HCT116 (cell line): ENCODE measurements at regions not wholly inside any gene's neighbourhood (a gene's known extent, or its start where the extent isn't known, plus 50 kb on each side); places are given as distances from the start of the nearest gene placed in this dataset.

Source experiments
- ATAC-seq: fragments of 200-7000 bp; cut with Tn5 transposase; 2 replicates; pipeline ENCODE4 v1.9.1; 2020; ENCODE audit warnings: mild to moderate bottlenecking, moderate library complexity
- BruUV-seq: library from RNA; stranded (reverse); fragments of 400-500 nt; replicated peaks from 2 replicates; lab custom pipeline; 2021; lab: Mats Ljungman, UMichigan
- CTCF ChIA-PET: fragments of 300-600 bp; sonication (Branson Sonifier 250); formaldehyde crosslinking; loops from one replicate; lab custom pipeline; 2021; ENCODE audit warnings: antibody characterized with exemption; lab: Charles Lee
- POLR2A ChIA-PET: fragments of 300-600, 350-600 bp; sonication (Branson Sonifier 250); formaldehyde crosslinking; loops from one replicate; lab custom pipeline; 2021; ENCODE audit warnings: antibody characterized with exemption; lab: Charles Lee
- RAD21 ChIA-PET, 2 experiments: fragments of 300-600 bp; sonication (Branson Sonifier 250); formaldehyde crosslinking; loops; one replicate each; lab custom pipeline; 2023; ENCODE audit warnings: low total read pairs in 2 of 2; ENCODE audit not compliant: uncharacterized antibody in 2 of 2, unreplicated experiment in 2 of 2, low non-redundant PET in 1 of 2; lab: Charles Lee
- DNase-seq: peaks from one replicate; pipeline ENCODE4 v3.0.0-alpha.2; 2010; ENCODE audit warnings: low read depth, low spot score
- H2AFZ ChIP-seq: fragments of 200-600 bp; shearing (Covaris generic), sonication (generic); 2 replicates; pipeline ENCODE4 v1.6.1; 2017; ENCODE audit warnings: low read depth, mixed run types, mixed read lengths, antibody characterized with exemption, low read length; ENCODE audit not compliant: poor library complexity, severe bottlenecking
- H3K27ac ChIP-seq: 2 replicates; pipeline ENCODE4 v1.5.1; 2012; ENCODE audit warnings: low read depth, low read length
- H3K27me3 ChIP-seq: fragments of 200-600 bp; sonication (generic); 2 replicates; pipeline ENCODE4 v1.6.1; 2016; ENCODE audit warnings: mixed run types, low read length, mixed read lengths; ENCODE audit not compliant: insufficient read depth
- H3K36me3 ChIP-seq, 2 experiments: fragments of 200-500 bp in 1 of 2; fragments of 200-600 bp in 1 of 2; sonication (Bioruptor generic) in 1 of 2; sonication (generic) in 1 of 2; 2 replicates each; pipeline versions ENCODE4 v1.5.1 to v1.6.1; 2014 to 2016; ENCODE audit warnings: low read length in 2 of 2, inconsistent platforms in 1 of 2, mixed read lengths in 1 of 2, mixed run types in 1 of 2; ENCODE audit not compliant: insufficient read depth in 2 of 2, control insufficient read depth in 1 of 2
- H3K4me1 ChIP-seq, 2 experiments: fragments of 200-600 bp in 1 of 2; sonication (generic) in 1 of 2; 2 replicates each; pipeline versions ENCODE4 v1.5.1 to v1.6.1; 2012 to 2017; ENCODE audit warnings: low read length in 2 of 2, inconsistent platforms in 1 of 2, mild to moderate bottlenecking in 1 of 2, mixed read lengths in 1 of 2, mixed run types in 1 of 2, moderate library complexity in 1 of 2; ENCODE audit not compliant: insufficient read depth in 2 of 2, control insufficient read depth in 1 of 2
- H3K4me2 ChIP-seq: fragments of 200-600 bp; sonication (generic); 2 replicates; pipeline ENCODE4 v1.6.1; 2017; ENCODE audit warnings: mixed run types, low read length, mixed read lengths
- H3K4me3 ChIP-seq, 2 experiments: fragments of 200-600 bp in 1 of 2; sonication (generic) in 1 of 2; replicated peaks in 1 of 2; 2 replicates each; pipeline ENCODE4 v1.5.1; 2011 to 2016; ENCODE audit warnings: low read length in 2 of 2, control low read depth in 1 of 2, low read depth in 1 of 2, mild to moderate bottlenecking in 1 of 2, mixed read lengths in 1 of 2, mixed run types in 1 of 2
- H3K79me2 ChIP-seq: fragments of 200-600 bp; sonication (generic); 2 replicates; pipeline ENCODE4 v1.6.1; 2017; ENCODE audit warnings: mild to moderate bottlenecking, mixed run types, low read length, moderate library complexity, mixed read lengths; ENCODE audit not compliant: insufficient read depth
- H3K9ac ChIP-seq: fragments of 200-600 bp; sonication (generic); 2 replicates; pipeline ENCODE4 v1.6.1; 2016; ENCODE audit warnings: low read length, mixed read lengths
- H3K9me2 ChIP-seq: fragments of 200-600 bp; sonication (generic), shearing (Covaris generic); 2 replicates; pipeline ENCODE4 v1.6.1; 2017; ENCODE audit warnings: mixed run types, mild to moderate bottlenecking, moderate library complexity; ENCODE audit not compliant: insufficient read depth
- H3K9me3 ChIP-seq, 2 experiments: fragments of 200-500 bp in 1 of 2; fragments of 200-600 bp in 1 of 2; sonication (Bioruptor generic) in 1 of 2; sonication (generic) in 1 of 2; 2 replicates each; pipeline ENCODE4 v1.6.1; 2014 to 2017; ENCODE audit warnings: low read length in 2 of 2, mixed read lengths in 2 of 2, inconsistent platforms in 1 of 2, low read depth in 1 of 2, mild to moderate bottlenecking in 1 of 2, mixed run types in 1 of 2, moderate library complexity in 1 of 2; ENCODE audit not compliant: control insufficient read depth in 1 of 2, insufficient read depth in 1 of 2
- H4K20me1 ChIP-seq: fragments of 200-600 bp; sonication (generic), shearing (Covaris generic); 2 replicates; pipeline ENCODE4 v1.6.1; 2017; ENCODE audit warnings: mixed run types, mild to moderate bottlenecking, moderate library complexity; ENCODE audit not compliant: insufficient read depth
- ATF3 ChIP-seq: IDR thresholded peaks from 2 replicates; pipeline ENCODE4 v1.6.1; 2012
- CBX3 ChIP-seq: IDR thresholded peaks from 2 replicates; pipeline ENCODE4 v1.6.1; 2012; ENCODE audit warnings: low read depth
- CEBPB ChIP-seq: IDR thresholded peaks from 2 replicates; pipeline ENCODE4 v1.6.1; 2012; ENCODE audit warnings: low read depth
- CTCF ChIP-seq, 3 experiments: fragments of 200-600 bp in 1 of 3; sonication (generic) in 1 of 3; IDR thresholded peaks in 2 of 3; conservative IDR thresholded peaks in 1 of 3; 2 replicates each; pipeline ENCODE4 v1.5.1; 2012 to 2017; ENCODE audit warnings: low read depth in 2 of 3, low read length in 2 of 3, antibody characterized with exemption in 1 of 3, borderline replicate concordance in 1 of 3, control low read depth in 1 of 3, mild to moderate bottlenecking in 1 of 3, mixed read lengths in 1 of 3, mixed run types in 1 of 3, moderate library complexity in 1 of 3; ENCODE audit not compliant: insufficient read depth in 1 of 3
- ELF1 ChIP-seq: IDR thresholded peaks from 2 replicates; pipeline ENCODE4 v1.6.1; 2012; ENCODE audit warnings: low read depth, borderline replicate concordance
- EZH2 ChIP-seq: fragments of 200-600 bp; sonication (generic); IDR thresholded peaks from 2 replicates; pipeline ENCODE4 v1.6.1; 2017; ENCODE audit warnings: antibody characterized with exemption, mixed run types
- FOSL1 ChIP-seq: IDR thresholded peaks from 2 replicates; pipeline ENCODE4 v1.6.1; 2012; ENCODE audit warnings: low read depth
- JUND ChIP-seq: IDR thresholded peaks from 2 replicates; pipeline ENCODE4 v1.6.1; 2012
- MAX ChIP-seq: IDR thresholded peaks from 2 replicates; pipeline ENCODE4 v1.6.1; 2012
- POLR2A ChIP-seq: IDR thresholded peaks from 2 replicates; pipeline ENCODE4 v1.7.0; 2011; ENCODE audit warnings: borderline replicate concordance; ENCODE audit not compliant: insufficient read depth, insufficient read length; ENCODE audit errors: extremely low read depth
- POLR2AphosphoS5 ChIP-seq: IDR thresholded peaks from 2 replicates; pipeline ENCODE4 v1.6.1; 2011; ENCODE audit warnings: mild to moderate bottlenecking, low read depth, low read length, moderate library complexity
- RAD21 ChIP-seq: IDR thresholded peaks from 2 replicates; pipeline ENCODE4 v1.6.1; 2012; ENCODE audit warnings: low read depth, mild to moderate bottlenecking
- SP1 ChIP-seq: IDR thresholded peaks from 2 replicates; pipeline ENCODE4 v1.6.1; 2012; ENCODE audit warnings: low read depth
- SRF ChIP-seq: IDR thresholded peaks from 2 replicates; pipeline ENCODE4 v1.6.1; 2012; ENCODE audit warnings: low read depth
- YY1 ChIP-seq: IDR thresholded peaks from 2 replicates; pipeline ENCODE4 v1.6.1; 2011; ENCODE audit warnings: low read length, low read depth, moderate library complexity, mild to moderate bottlenecking; ENCODE audit not compliant: insufficient replicate concordance; ENCODE audit errors: extremely low read depth
- ZBTB33 ChIP-seq: IDR thresholded peaks from 2 replicates; pipeline ENCODE4 v1.6.1; 2011; ENCODE audit warnings: mild to moderate bottlenecking, low read length, moderate library complexity; ENCODE audit not compliant: insufficient replicate concordance; ENCODE audit errors: extremely low read depth
- ZNF274 ChIP-seq: fragments of 200-500 bp; sonication (Bioruptor generic); IDR thresholded peaks from 2 replicates; pipeline ENCODE4 v1.6.1; 2014; ENCODE audit warnings: mild to moderate bottlenecking, low read depth, low read length, inconsistent platforms
- intact Hi-C: fragments of 100-400 bp; cut with micrococcal nuclease; formaldehyde crosslinking; loops from 2 replicates; pipeline ENCODE4 v1.10.0; 2022
- TF ChIP-seq, protein P1 (sequence below): IDR thresholded peaks from 2 replicates; pipeline ENCODE4 v1.6.1; 2012; ENCODE audit warnings: low read depth

GRCh38 chr6:141992109-141992508 is 140.6 kb upstream of the GJE1 start (continued):
- TF ChIP-seq ZBTB33, result no peak

GRCh38 chr6:141990840-141991239 is 141.9 kb upstream of the GJE1 start:
- no peak overlapping the region for H3K4me2 ChIP-seq
- H3K9ac ChIP-seq, result no peak overlapping the region
- H3K36me3 ChIP-seq, result no peaks in the 10 kb centered on the region
- H3K9me3 ChIP-seq, result no peaks in the 10 kb centered on the region
- RAD21 ChIA-PET, result no interaction called here
- no peaks in the 10 kb centered on the region for H3K79me2 ChIP-seq
- H3K4me3 ChIP-seq, result no peak overlapping the region
- ATAC-seq, result no peak
- H3K27me3 ChIP-seq, result no peaks in the 10 kb centered on the region
- peak overlapping the region; percentile 68 for H2AFZ ChIP-seq
- H3K9me2 ChIP-seq, result no peaks in the 10 kb centered on the region
- POLR2A ChIA-PET, result interaction anchor here (1.3 kb wide), 1 partner anchor 19 kb away, joined by 4 read pairs; no protein-coding TSS in a partner anchor
- H3K27ac ChIP-seq, result no peak overlapping the region
- intact Hi-C loops, result no loop called here
- H4K20me1 ChIP-seq, result no peaks in the 10 kb centered on the region
- no peak for DNase-seq
- peaks cover 0 to 9% of the 10 kb centered on the region in 2 experiments; a peak in 3 of 4 replicates for H3K4me1 ChIP-seq
- BruUV-seq, result no TSS peak
- CTCF ChIA-PET, result interaction anchor here (1.1 to 3.0 kb wide), 5 partner anchors 11 to 149 kb away, joined by 3 to 22 read pairs (median 3); no protein-coding TSS in a partner anchor
- no peak for TF ChIP-seq CBX3
- TF ChIP-seq EZH2, result no peak
- no peak for TF ChIP-seq CTCF (IDR thresholded peaks at IDR 0.05 in 2 of 3, conservative IDR thresholded peaks at IDR 0.05 in 1 of 3; ENCODE audit: borderline replicate concordance in 1 of 3, insufficient read depth in 1 of 3, low read depth in 2 of 3, low read length in 2 of 3)
- TF ChIP-seq SRF, result no peak
- TF ChIP-seq, protein P1, sequence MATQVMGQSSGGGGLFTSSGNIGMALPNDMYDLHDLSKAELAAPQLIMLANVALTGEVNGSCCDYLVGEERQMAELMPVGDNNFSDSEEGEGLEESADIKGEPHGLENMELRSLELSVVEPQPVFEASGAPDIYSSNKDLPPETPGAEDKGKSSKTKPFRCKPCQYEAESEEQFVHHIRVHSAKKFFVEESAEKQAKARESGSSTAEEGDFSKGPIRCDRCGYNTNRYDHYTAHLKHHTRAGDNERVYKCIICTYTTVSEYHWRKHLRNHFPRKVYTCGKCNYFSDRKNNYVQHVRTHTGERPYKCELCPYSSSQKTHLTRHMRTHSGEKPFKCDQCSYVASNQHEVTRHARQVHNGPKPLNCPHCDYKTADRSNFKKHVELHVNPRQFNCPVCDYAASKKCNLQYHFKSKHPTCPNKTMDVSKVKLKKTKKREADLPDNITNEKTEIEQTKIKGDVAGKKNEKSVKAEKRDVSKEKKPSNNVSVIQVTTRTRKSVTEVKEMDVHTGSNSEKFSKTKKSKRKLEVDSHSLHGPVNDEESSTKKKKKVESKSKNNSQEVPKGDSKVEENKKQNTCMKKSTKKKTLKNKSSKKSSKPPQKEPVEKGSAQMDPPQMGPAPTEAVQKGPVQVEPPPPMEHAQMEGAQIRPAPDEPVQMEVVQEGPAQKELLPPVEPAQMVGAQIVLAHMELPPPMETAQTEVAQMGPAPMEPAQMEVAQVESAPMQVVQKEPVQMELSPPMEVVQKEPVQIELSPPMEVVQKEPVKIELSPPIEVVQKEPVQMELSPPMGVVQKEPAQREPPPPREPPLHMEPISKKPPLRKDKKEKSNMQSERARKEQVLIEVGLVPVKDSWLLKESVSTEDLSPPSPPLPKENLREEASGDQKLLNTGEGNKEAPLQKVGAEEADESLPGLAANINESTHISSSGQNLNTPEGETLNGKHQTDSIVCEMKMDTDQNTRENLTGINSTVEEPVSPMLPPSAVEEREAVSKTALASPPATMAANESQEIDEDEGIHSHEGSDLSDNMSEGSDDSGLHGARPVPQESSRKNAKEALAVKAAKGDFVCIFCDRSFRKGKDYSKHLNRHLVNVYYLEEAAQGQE, result no peak
- no peak for TF ChIP-seq JUND
- TF ChIP-seq RAD21, result no peak
- no peak for TF ChIP-seq MAX
- TF ChIP-seq POLR2AphosphoS5, result no peak
- no peak for TF ChIP-seq ATF3
- no peak for TF ChIP-seq YY1
- no peak for TF ChIP-seq POLR2A
- TF ChIP-seq FOSL1, result no peak
- no peak for TF ChIP-seq ZNF274
- TF ChIP-seq ELF1, result no peak
- no peak for TF ChIP-seq CEBPB
- no peak for TF ChIP-seq SP1
